DMS 273 (cell line): ENCODE measurements at regions not wholly inside any gene's neighbourhood (a gene's known extent, or its start where the extent isn't known, plus 50 kb on each side); places are given as distances from the start of the nearest gene placed in this dataset.
"Not testable (repeated sequence)": the region's sequence is repeated elsewhere in the genome, so short reads cannot be mapped to it uniquely, and the experiment has no call there.

Source experiments
- DNase-seq: peaks from one replicate; lab custom pipeline; 2025; ENCODE audit not compliant: unreplicated experiment; lab: John Stamatoyannopoulos, UW

DNA sequence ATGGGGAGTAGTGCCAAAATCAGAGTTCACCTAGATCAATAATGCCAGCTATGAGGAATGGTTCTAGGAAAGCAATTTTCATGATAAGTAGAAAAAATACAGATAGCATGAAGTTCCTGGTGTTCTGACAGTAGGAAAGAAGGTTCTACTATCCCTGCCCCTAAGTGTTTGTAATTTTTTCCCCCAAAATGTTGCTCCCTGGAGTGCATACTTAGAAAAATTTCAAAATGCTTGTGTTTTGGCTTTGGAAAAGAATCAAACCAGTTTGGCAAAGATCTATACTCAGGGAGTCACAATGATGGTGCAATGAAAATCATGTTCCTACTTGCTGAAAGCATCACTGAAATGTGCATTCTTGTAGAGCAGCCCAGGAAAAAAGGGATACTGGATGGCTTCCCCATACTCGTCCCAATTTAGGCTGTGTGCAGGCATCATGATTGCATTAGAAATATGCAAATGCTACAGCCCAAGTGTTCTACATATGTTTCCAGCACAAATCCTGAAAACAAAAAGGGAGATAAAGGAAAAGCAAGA is 74.7 kb downstream of the LPAR4 start:
- DNase-seq = no peak

- no peak for DNase-seq
Observed at GRCh38 chrX:78831523-78831922, 84.0 kb downstream of the LPAR4 start.

DNA sequence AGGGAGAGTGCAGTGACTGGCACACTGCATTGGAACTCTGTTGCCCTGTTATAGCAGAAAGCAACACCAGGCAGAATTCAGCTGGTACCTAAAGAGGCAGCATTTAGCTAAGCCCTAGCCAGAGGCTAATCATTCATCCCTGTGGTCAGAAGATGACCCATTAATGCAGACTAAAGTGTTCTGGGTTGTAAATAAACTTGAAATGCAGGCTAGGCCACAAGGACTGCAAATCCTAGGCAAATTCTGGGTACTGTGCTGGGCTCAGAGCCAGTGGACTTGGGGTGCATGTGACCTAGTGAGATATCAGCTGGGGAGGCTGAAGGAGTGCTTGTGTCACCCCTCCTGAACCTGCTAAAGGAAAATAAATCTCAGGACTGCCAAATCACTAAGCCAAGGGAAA is 91.2 kb downstream of the LPAR4 start:
- no peak for DNase-seq

GRCh38 chrX:78839711-78840110 is 92.2 kb downstream of the LPAR4 start:
- DNase-seq = no peak

DNA sequence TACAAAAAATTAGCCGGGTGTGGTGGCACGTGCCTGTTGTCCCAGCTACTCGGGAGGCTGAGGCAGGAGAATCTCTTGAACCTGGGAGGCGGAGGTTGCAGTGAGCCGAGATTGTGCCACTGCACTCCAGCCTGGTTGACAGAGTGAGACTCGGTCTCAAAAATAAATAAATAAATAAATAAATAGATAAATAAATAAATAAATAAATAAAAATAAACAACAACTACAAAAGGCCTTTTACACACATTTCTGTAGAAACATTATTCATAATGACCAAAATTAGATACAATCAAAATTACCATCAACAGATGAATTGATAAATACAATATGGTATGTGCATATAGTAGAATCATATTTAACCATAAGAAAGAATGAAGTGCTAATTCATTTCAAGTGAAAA is 96.7 kb downstream of the LPAR4 start:
- not testable (repeated sequence) for DNase-seq

DNA sequence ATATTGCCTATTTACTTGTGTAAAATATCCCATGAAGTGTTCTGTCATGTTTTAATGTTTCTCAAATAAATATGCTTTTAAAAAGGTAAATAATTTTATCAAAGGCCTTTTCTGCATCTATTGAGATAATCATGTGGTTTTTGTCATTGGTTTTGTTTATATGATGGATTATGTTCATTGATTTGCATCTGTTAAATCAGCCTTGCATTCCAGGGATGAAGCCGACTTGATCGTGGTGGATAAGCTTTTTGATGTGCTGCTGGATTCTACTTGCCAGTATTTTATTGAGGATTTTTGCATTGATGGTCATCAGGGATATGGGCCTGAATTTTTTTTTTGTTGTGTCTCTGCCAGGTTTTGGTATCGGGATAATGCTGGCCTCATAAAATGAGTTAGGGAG is 63.9 kb upstream of the P2RY10 start:
- not testable (repeated sequence) for DNase-seq

DNA sequence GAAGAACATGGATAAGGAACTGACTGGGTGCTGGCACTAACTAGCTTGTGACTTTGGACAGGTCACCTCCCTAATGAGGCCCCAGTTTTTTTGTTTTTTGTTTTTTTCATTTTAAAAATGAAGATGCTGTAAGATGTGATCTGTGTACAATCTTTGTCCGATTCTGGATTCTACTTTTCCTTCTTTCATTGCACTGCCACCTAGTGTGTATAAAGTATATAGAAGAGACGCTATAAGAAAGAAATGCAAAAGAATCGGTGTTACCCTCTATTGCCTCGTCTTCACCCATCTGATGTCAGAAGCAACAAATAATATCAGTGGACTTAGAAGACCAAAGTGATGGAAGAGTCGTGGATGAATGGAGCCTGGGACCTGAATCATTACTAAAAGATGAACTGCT is 58.6 kb upstream of the P2RY10 start:
- DNase-seq = peak; percentile 44
